GM21390 (cell line): ENCODE measurements at regions not wholly inside any gene's neighbourhood (a gene's known extent, or its start where the extent isn't known, plus 50 kb on each side); places are given as distances from the start of the nearest gene placed in this dataset.

Experiments
- ATAC-seq: cut with Tn5 transposase; IDR thresholded peaks from one replicate; pipeline ENCODE4 v1.9.1; 2021; ENCODE audit not compliant: unreplicated experiment

- no peak for ATAC-seq
Observed at GRCh38 chr9:118028225-118028624, 324.0 kb downstream of the TLR4 start.

- ATAC-seq = no peak
Observed at GRCh38 chr9:118029425-118029824, 325.2 kb downstream of the TLR4 start.

- no peak for ATAC-seq
Observed at GRCh38 chr9:118034701-118035100, 330.5 kb downstream of the TLR4 start.

- ATAC-seq = no peak
Observed at GRCh38 chr9:118038713-118039112, 334.5 kb downstream of the TLR4 start.

- no peak for ATAC-seq
Observed at GRCh38 chr9:118058227-118058626, 354.0 kb downstream of the TLR4 start.

GRCh38 chr9:118059484-118060278, 355.5 kb downstream of the TLR4 start:
- no peak for ATAC-seq

- no peak for ATAC-seq
Observed at GRCh38 chr9:118083161-118083560, 379.0 kb downstream of the TLR4 start.

- peak; percentile 58 for ATAC-seq
Observed at GRCh38 chr9:118088090-118088489, 383.9 kb downstream of the TLR4 start.

- no peak for ATAC-seq
Observed at GRCh38 chr9:118091226-118091625, 387.0 kb downstream of the TLR4 start.

GRCh38 chr9:118091711-118092500, 387.7 kb downstream of the TLR4 start:
- no peak for ATAC-seq

- no peak for ATAC-seq
Observed at GRCh38 chr9:118094387-118094786, 390.2 kb downstream of the TLR4 start.

GRCh38 chr9:118100529-118101419, 396.6 kb downstream of the TLR4 start:
- ATAC-seq = no peak

- ATAC-seq = no peak
Observed at GRCh38 chr9:118104363-118104762, 400.2 kb downstream of the TLR4 start.

- no peak for ATAC-seq
Observed at GRCh38 chr9:118108971-118109370, 404.8 kb downstream of the TLR4 start.

- ATAC-seq = no peak
Observed at GRCh38 chr9:118109542-118109941, 405.3 kb downstream of the TLR4 start.

GRCh38 chr9:118121361-118121760, 417.2 kb downstream of the TLR4 start:
- ATAC-seq = no peak

GRCh38 chr9:118128313-118128712, 424.1 kb downstream of the TLR4 start:
- no peak for ATAC-seq

GRCh38 chr9:118129541-118129940, 425.3 kb downstream of the TLR4 start:
- ATAC-seq = no peak

GRCh38 chr9:118148990-118149389, 444.8 kb downstream of the TLR4 start:
- no peak for ATAC-seq

GRCh38 chr9:118156846-118157245, 452.6 kb downstream of the TLR4 start:
- ATAC-seq = no peak

- no peak for ATAC-seq
Observed at GRCh38 chr9:118162716-118163115, 458.5 kb downstream of the TLR4 start.
